BLaER1 treated with 17β-estradiol and CSF1 and Interleukin-3, amounts not matched to agents 10 nM and 100 nM (cell line): ENCODE measurements at regions not wholly inside any gene's neighbourhood (a gene's known extent, or its start where the extent isn't known, plus 50 kb on each side); places are given as distances from the start of the nearest gene placed in this dataset.

ENCODE experiments used
- H3K27ac ChIP-seq, 11 experiments: shearing (Covaris generic); formaldehyde crosslinking; 2 replicates each; pipeline ENCODE4 v1.8.1; 2022
- H3K27me3 ChIP-seq, 11 experiments: shearing (Covaris generic); formaldehyde crosslinking; 2 replicates each; pipeline ENCODE4 v1.8.1; 2022
- H3K36me3 ChIP-seq, 11 experiments: shearing (Covaris generic); formaldehyde crosslinking; 2 replicates each; pipeline ENCODE4 v1.8.1; 2022
- H3K4me1 ChIP-seq, 10 experiments: shearing (Covaris generic); formaldehyde crosslinking; 2 replicates each; pipeline ENCODE4 v1.8.1; 2022
- H3K4me2 ChIP-seq, 11 experiments: shearing (Covaris generic); formaldehyde crosslinking; 2 replicates each; pipeline ENCODE4 v1.8.1; 2022
- H3K4me3 ChIP-seq, 10 experiments: shearing (Covaris generic); formaldehyde crosslinking; 2 replicates each; pipeline ENCODE4 v1.8.1; 2022
- H3K9ac ChIP-seq, 11 experiments: shearing (Covaris generic); formaldehyde crosslinking; 2 replicates each; pipeline ENCODE4 v1.8.1; 2022
- H3K9me3 ChIP-seq, 11 experiments: shearing (Covaris generic); formaldehyde crosslinking; replicated peaks in 1 of 11; 2 replicates each; pipeline ENCODE4 v1.8.1; 2022
- H4K20me1 ChIP-seq, 11 experiments: shearing (Covaris generic); formaldehyde crosslinking; 2 replicates each; pipeline ENCODE4 v1.8.1; 2022
- Cebpa-rat ChIP-seq, 11 experiments: shearing (Covaris generic); IDR thresholded peaks; 2 replicates each; pipeline ENCODE4 v1.8.1; 2022

DNA sequence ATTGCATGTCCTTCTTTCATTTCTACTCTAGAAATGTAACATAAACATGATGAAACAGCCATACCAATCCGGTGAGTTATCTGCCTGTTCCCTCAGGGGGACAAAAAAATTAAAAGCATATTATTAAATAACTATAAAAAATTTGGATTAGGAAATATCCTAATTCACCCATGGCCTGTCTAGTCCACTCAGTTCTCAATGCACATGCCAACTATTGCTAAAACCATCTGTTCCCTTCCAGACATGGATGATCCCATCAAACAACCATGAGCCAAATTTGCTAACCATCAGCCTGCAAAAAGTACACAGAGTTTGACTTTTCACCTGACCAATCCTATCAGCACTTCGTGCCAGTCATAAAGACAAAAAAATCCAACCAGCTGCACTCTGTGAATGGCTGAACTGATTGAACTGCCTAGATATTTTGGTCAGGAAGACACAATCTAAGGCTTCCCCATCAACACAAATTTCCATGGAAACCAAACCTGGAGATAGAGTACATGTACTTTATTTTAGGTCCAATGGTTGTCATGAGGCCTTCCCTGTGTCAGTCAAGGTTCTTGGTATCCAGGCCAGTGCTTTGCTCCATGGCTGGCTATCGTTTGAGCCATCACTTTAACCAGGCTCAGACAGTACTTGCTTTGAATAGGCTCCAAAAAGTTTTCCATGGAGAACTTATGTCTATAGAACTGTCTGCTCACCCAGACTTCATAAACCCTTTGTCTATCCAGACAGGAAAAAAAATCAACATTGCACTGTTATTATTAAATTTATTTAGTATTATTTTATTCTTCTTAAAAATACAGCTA, 570.8 kb downstream of the LTN1 start:
- H3K9me3 ChIP-seq: no peaks in the 10 kb centered on the region
- TF ChIP-seq Cebpa-rat (IDR thresholded peaks at IDR 0.05): no peak
- no peak overlapping the region for H3K27ac ChIP-seq

DNA sequence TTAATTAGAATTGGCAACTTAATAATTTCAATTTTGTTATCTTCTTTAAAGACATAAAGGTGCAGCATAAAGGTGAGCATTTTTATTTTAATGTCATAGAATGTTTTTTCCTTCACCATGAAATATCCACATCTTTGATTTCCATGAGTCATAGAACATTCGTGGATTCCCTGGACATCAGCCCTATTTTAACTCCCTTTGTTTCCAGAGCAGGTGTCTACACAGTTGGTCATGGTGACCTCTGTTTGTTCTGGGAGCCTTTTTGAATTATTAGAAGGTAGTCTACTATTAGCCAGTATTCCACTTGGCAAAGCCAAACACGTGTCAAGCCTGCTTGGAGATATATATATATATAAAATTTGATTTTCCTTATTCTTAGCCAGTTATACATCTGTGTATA, 572.9 kb downstream of the LTN1 start:
- no peaks in the 10 kb centered on the region for H3K4me1 ChIP-seq
- H3K9ac ChIP-seq: no peak overlapping the region
- no peak for TF ChIP-seq Cebpa-rat (IDR thresholded peaks at IDR 0.05)
- H3K36me3 ChIP-seq: no peaks in the 10 kb centered on the region
- H4K20me1 ChIP-seq: no peaks in the 10 kb centered on the region
- H3K4me2 ChIP-seq: no peak overlapping the region
- H3K27me3 ChIP-seq: no peaks in the 10 kb centered on the region
- H3K9me3 ChIP-seq: no peaks in the 10 kb centered on the region
- no peak overlapping the region for H3K27ac ChIP-seq
- H3K4me3 ChIP-seq: no peak overlapping the region

More for the DNA sequence above, 570.8 kb downstream of the LTN1 start:
- Histone ChIP-seq H3K4me1 (no peaks in the 10 kb centered on the region), H3K36me3 (no peaks in the 10 kb centered on the region), H3K4me2 (no peak overlapping the region), H3K9ac (no peak overlapping the region), H3K27me3 (no peaks in the 10 kb centered on the region), H4K20me1 (no peaks in the 10 kb centered on the region), H3K4me3 (no peak overlapping the region)

DNA sequence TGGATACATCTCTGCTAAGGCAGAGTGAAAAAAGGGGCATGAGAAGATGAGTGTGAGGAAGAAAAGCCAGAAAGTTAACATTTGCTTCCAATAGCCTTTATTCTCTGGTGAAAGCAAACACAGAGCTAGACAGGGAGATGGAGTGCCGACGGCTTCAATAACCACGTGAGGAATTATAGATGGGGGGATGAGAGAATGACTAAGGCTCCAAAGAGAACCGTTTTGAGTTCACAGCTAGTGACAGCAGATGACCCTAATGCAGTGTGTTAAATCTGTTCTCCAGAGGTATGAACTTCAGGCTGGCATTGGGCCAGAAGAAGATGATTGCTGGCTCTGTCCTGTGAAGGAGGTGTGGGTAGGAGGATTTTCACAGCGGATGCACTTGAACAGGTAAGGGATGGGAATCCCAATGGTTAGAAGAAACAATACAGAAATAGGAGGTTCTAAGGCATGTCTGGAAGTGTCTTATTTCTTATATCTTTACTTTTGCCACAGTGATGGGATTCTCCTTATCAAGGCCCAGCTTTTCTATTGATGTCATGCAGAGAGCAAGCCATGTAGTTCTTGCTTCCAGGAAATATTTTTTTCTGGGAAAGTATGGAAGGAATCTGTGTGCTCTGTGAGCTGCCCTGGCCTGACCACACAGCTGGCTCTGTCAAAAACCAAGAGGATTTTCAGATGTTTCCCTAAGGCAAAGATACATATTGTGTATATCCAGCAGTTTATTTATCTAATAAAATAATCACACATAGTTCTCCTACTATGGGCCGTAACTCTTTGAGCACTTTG, 573.8 kb downstream of the LTN1 start:
- Histone ChIP-seq H4K20me1 (no peaks in the 10 kb centered on the region), H3K27ac (no peak overlapping the region), H3K36me3 (no peaks in the 10 kb centered on the region), H3K9me3 (no peaks in the 10 kb centered on the region), H3K4me2 (no peak overlapping the region), H3K4me1 (no peaks in the 10 kb centered on the region), H3K4me3 (no peak overlapping the region), H3K9ac (no peak overlapping the region), H3K27me3 (no peaks in the 10 kb centered on the region)
- TF ChIP-seq Cebpa-rat (IDR thresholded peaks at IDR 0.05): no peak

DNA sequence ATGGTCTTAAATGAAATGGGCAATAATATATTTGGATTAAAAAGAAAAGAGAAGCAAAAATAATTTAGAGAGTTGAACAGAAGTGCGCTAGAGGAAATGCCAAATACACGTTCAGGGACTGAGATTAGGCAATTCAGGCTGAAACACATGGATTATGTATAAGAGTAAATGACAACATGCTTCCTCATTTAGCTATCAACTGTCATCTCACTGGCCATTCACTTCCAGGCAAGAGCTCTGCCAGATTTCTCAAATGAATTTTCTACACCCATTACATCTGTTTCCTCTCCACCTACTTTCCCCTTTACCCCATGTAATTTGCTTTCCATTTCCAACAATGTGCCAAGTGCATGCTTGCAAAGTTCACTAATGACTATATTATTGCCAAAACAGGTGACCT, 582.4 kb downstream of the LTN1 start:
- H3K27me3 ChIP-seq: no peaks in the 10 kb centered on the region
- peak overlapping the region in 1 of 11 experiments; percentile 0; a peak in 1 of 22 replicates for H3K4me2 ChIP-seq
- no peaks in the 10 kb centered on the region for H3K9me3 ChIP-seq
- TF ChIP-seq Cebpa-rat (IDR thresholded peaks at IDR 0.05): no peak
- no peak overlapping the region for H3K9ac ChIP-seq
- no peaks in the 10 kb centered on the region for H4K20me1 ChIP-seq
- peaks cover 0 to 12% (median 0%) of the 10 kb centered on the region in 10 experiments; a peak in 5 of 20 replicates for H3K4me1 ChIP-seq
- no peaks in the 10 kb centered on the region for H3K36me3 ChIP-seq
- H3K4me3 ChIP-seq: no peak overlapping the region
- 0 out of 22 replicates have a peak overlapping the region, but pooled peaks of 1 of the 11 experiments have one; percentile 24 for H3K27ac ChIP-seq

DNA sequence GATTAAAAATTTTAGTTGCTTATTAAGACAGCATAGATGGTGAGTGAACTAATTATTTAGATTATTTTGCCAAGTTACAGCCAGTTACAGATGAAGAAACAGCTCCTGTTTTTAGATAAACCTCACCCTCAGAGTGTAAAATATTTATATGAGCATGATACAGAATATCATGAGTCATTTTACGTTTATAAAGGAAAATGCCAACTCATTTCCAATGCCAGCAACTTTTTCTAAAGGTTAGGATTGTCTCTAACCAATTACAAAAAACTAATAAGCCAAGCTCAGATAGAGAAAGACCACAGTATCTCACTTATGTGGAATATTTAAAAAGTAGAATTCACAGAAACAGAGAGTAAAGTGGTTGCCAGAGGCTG, 590.1 kb downstream of the LTN1 start:
- Histone ChIP-seq H3K36me3 (no peaks in the 10 kb centered on the region), H3K4me1 (no peaks in the 10 kb centered on the region), H3K4me3 (no peak overlapping the region), H3K27me3 (no peaks in the 10 kb centered on the region), H3K27ac (no peak overlapping the region), H3K4me2 (no peak overlapping the region), H3K9me3 (peaks cover 0 to 10% (median 5%) of the 10 kb centered on the region in 11 experiments; a peak in 10 of 22 replicates), H4K20me1 (no peaks in the 10 kb centered on the region), H3K9ac (no peak overlapping the region)
- no peak for TF ChIP-seq Cebpa-rat (IDR thresholded peaks at IDR 0.05)

DNA sequence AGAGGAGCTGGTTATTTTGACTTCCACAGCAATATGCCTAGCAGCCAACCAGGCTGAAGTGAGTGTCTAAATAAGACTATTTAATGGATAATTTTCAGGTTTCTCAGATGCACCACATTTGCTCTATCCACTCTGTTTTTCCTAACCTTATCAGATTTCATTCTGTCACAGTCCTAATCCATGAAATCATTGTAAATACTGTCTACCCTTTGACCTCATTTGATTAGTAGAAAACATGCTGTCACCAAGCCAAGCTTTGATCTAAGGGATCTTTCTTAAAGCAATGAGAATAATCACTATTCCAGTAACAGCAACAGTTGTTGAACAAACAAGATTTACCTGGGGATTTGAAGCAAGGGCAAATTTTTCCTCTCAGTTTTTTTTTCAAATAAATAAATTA, 595.6 kb downstream of the LTN1 start:
- no peak overlapping the region for H3K27ac ChIP-seq
- H3K27me3 ChIP-seq: no peaks in the 10 kb centered on the region
- H3K4me1 ChIP-seq: no peaks in the 10 kb centered on the region
- peaks cover 0 to 3% (median 0%) of the 10 kb centered on the region in 11 experiments; a peak in 1 of 22 replicates for H3K36me3 ChIP-seq
- no peak overlapping the region for H3K9ac ChIP-seq
- no peaks in the 10 kb centered on the region for H4K20me1 ChIP-seq
- H3K9me3 ChIP-seq: peaks cover 13 to 31% (median 20%) of the 10 kb centered on the region in 11 experiments
- TF ChIP-seq Cebpa-rat (IDR thresholded peaks at IDR 0.05): no peak
- H3K4me3 ChIP-seq: no peak overlapping the region
- H3K4me2 ChIP-seq: no peak overlapping the region

DNA sequence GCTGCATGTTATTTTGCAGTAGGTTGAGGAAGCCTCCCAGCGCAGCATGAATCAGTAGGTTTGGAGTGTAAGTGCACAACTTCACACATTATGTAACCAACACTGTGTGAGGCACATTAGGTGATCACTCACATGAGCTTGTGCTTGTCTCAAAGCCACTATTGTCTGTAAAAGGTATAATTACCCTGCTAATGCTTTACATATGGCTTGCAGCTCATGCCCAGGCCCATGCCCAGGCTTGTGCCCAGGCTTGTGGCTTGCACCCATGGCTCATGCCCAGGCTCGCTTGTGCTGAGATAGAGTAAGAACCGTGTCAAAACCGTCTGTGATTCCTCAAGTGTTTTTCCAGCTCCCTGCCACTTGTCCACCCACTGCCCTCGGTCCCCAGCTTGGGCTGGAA, 596.3 kb downstream of the LTN1 start:
- no peak for TF ChIP-seq Cebpa-rat (IDR thresholded peaks at IDR 0.05)
- Histone ChIP-seq H3K27me3 (no peaks in the 10 kb centered on the region), H3K4me1 (no peaks in the 10 kb centered on the region), H3K4me2 (no peak overlapping the region), H3K27ac (no peak overlapping the region), H3K4me3 (no peak overlapping the region), H3K36me3 (peaks cover 0 to 3% (median 0%) of the 10 kb centered on the region in 11 experiments; a peak in 1 of 22 replicates), H4K20me1 (no peaks in the 10 kb centered on the region), H3K9ac (no peak overlapping the region), H3K9me3 (peaks cover 13 to 31% (median 20%) of the 10 kb centered on the region in 11 experiments)

DNA sequence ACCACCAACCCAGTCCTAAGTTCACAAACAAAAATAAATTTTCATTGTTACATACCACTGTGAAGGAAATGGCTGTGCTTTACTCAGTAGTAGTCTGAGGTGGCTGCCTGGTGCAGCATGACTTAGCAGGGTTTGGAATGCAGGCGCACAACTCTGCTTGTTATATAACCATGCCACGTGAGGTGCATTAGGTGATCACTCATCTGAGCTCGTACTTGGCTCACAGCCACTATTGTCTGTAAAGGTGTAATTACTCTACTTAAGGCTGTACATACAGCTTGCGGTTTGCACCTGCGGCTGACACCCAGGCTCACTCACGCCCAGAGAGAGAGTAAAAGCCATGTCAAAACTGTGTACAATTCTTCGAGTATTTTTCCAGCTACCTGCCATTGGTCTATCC, 599.4 kb downstream of the LTN1 start:
- H3K36me3 ChIP-seq: peaks cover 0 to 3% (median 0%) of the 10 kb centered on the region in 11 experiments; a peak in 1 of 22 replicates
- H3K9me3 ChIP-seq: peaks cover 10 to 23% (median 16%) of the 10 kb centered on the region in 11 experiments
- H3K9ac ChIP-seq: no peak overlapping the region
- H3K4me2 ChIP-seq: no peak overlapping the region
- no peak overlapping the region for H3K27ac ChIP-seq
- H3K27me3 ChIP-seq: no peaks in the 10 kb centered on the region
- no peak overlapping the region for H3K4me3 ChIP-seq
- no peak for TF ChIP-seq Cebpa-rat (IDR thresholded peaks at IDR 0.05)
- H4K20me1 ChIP-seq: no peaks in the 10 kb centered on the region
- H3K4me1 ChIP-seq: no peaks in the 10 kb centered on the region; a peak in 1 of 20 replicates
